ENCODE measurements at regions not wholly inside any gene's neighbourhood (a gene's known extent, or its start where the extent isn't known, plus 50 kb on each side); places are given as distances from the start of the nearest gene placed in this dataset.

DNA sequence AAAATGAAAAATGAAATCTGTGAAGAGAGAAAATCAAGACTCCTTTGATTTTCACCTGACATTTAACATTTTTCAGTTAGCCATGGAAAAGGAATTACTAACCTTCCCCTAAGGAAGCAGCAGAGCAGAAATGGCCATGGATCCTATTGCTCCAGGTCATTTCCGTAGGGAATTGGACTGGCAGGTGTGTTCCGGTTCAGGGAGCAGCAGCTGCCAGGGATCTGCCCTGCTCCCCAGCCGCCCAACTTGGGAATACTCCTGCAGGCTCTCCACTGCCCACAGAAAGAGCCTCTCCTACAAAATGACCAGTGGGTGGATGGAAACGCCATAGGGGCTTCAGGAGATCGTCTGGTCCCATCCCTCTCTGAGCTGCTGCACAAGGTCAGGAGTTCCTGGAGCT, 86.0 kb upstream of the MAPK4 start:
- Histone ChIP-seq H3K9me3 (ENCODE audit: control insufficient read depth, insufficient read depth, low read length) (no peaks in the 10 kb centered on the region), H3K27me3 (ENCODE audit: control insufficient read depth, insufficient read depth, low read length) (no peaks in the 10 kb centered on the region), H3K27ac (ENCODE audit: low read depth, low read length) (no peak overlapping the region), H3K4me3 (ENCODE audit: low read depth, low read length) (no peak overlapping the region)
- no peak for DNase-seq (ENCODE audit: low read depth, low spot score)
- POLR2A ChIA-PET = no interaction called here
- CTCF ChIA-PET = no interaction called here
- TF ChIP-seq, protein P1, sequence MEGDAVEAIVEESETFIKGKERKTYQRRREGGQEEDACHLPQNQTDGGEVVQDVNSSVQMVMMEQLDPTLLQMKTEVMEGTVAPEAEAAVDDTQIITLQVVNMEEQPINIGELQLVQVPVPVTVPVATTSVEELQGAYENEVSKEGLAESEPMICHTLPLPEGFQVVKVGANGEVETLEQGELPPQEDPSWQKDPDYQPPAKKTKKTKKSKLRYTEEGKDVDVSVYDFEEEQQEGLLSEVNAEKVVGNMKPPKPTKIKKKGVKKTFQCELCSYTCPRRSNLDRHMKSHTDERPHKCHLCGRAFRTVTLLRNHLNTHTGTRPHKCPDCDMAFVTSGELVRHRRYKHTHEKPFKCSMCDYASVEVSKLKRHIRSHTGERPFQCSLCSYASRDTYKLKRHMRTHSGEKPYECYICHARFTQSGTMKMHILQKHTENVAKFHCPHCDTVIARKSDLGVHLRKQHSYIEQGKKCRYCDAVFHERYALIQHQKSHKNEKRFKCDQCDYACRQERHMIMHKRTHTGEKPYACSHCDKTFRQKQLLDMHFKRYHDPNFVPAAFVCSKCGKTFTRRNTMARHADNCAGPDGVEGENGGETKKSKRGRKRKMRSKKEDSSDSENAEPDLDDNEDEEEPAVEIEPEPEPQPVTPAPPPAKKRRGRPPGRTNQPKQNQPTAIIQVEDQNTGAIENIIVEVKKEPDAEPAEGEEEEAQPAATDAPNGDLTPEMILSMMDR (IDR thresholded peaks at IDR 0.05; ENCODE audit: low read depth, low read length) = no peak

DNA sequence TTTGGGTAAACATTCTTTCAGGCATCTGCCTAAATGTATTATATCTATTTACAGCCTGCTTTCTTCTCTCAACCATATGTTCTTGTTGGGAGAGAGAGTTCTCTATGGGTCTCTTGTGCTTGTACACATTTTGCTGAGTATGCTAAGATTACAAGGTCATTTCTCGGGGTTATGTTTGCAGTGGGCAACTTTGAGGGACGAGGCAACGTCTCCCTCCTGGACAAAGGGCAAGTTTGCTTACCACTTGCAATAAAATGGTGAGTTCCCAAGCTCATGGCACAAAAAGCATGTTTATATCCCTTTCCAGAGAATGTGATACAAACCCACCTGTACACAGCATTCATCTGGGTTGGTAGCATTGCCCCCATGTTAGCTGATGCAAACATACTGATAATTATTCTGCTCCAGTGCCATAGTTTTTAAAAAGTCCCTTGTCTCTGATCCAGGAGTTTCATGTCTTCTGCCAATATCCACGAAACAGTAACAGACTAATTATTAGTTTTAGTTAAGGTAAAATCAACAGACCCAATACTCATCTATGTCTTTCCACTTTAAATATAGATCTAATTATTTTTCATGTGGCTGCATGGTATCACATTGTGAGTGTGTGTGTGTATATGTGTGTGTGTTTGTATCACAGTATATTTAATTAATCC, 84.2 kb upstream of the MAPK4 start:
- DNase-seq (ENCODE audit: low read depth, low spot score) = no peak
- ChIA-PET CTCF (no interaction called here), POLR2A (no interaction called here)
- Histone ChIP-seq H3K27me3 (ENCODE audit: control insufficient read depth, insufficient read depth, low read length) (no peaks in the 10 kb centered on the region), H3K27ac (ENCODE audit: low read depth, low read length) (no peak overlapping the region), H3K9me3 (ENCODE audit: control insufficient read depth, insufficient read depth, low read length) (no peaks in the 10 kb centered on the region), H3K4me3 (ENCODE audit: low read depth, low read length) (no peak overlapping the region)
- TF ChIP-seq, protein P1 (IDR thresholded peaks at IDR 0.05; ENCODE audit: low read depth, low read length) = no peak

DNA sequence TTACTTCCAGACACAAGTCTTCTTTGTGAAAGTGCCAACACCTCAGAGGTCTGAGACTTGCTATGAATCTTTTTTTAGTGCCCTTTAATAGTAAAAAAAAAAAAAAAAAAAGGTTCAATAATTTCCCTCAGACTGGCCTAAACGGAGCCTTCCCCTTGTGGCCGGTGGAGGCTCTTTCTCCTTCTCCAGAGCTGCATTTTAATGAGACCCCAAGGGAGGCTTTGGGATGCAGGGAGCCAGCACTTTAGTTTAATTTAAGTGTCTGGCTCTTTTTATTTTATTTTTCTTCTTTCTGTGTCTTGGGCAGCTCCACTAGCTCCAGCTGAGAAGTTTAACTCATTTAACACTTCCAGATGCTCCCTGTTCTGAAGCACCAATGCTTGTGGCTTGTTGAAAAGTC, 67.8 kb upstream of the MAPK4 start:
- TF ChIP-seq, protein P1 (IDR thresholded peaks at IDR 0.05; ENCODE audit: low read depth, low read length) = no peak
- Histone ChIP-seq H3K9me3 (ENCODE audit: control insufficient read depth, insufficient read depth, low read length) (no peaks in the 10 kb centered on the region), H3K27ac (ENCODE audit: low read depth, low read length) (no peak overlapping the region), H3K27me3 (ENCODE audit: control insufficient read depth, insufficient read depth, low read length) (peaks cover 4% of the 10 kb centered on the region), H3K4me3 (ENCODE audit: low read depth, low read length) (no peak overlapping the region)
- POLR2A ChIA-PET = no interaction called here
- CTCF ChIA-PET = no interaction called here
- DNase-seq (ENCODE audit: low read depth, low spot score) = no peak

DNA sequence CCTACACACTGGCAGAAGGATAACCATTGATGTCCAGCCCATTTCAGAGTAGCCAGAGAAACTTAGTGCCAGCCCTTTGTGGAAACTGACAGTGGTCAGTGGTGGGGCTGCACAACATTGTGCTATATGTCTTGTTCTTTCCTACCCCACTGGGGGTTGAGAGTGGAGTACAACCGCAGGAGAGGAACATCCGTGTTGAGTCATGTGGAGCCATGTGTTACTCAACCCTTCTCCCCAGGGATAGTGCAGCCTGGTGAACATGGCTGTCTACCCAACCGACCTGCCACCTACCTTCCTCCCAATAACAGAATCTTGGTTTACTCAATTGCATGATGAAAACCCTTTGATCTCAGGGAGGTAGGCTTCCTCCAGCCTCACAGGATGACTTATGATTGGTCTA, 65.3 kb upstream of the MAPK4 start:
- Histone ChIP-seq H3K4me3 (ENCODE audit: low read depth, low read length) (no peak overlapping the region), H3K9me3 (ENCODE audit: control insufficient read depth, insufficient read depth, low read length) (no peaks in the 10 kb centered on the region), H3K27ac (ENCODE audit: low read depth, low read length) (no peak overlapping the region), H3K27me3 (ENCODE audit: control insufficient read depth, insufficient read depth, low read length) (peaks cover 4% of the 10 kb centered on the region)
- TF ChIP-seq, protein P1 (IDR thresholded peaks at IDR 0.05; ENCODE audit: low read depth, low read length) = no peak
- DNase-seq (ENCODE audit: low read depth, low spot score) = no peak
- ChIA-PET CTCF (no interaction called here), POLR2A (no interaction called here)

DNA sequence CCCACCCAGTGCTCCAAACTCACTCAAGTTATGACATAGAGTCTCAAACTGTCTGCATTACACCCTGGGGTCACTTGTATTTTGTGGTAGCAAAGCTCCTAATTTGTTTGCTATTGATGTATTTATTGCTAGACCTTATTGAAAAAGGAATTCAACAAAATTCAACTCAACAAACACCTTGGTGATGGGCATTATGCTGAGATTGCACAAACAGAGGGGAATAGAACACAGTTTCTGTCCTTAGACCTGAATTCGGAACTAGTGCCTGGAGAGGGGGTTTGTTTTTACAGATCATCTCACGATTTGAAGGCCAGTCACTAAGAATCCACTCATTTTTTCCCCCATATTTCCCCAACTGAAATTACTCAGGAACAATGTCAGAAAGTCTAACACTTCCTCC, 53.5 kb upstream of the MAPK4 start:
- no peak for DNase-seq (ENCODE audit: low read depth, low spot score)
- POLR2A ChIA-PET = no interaction called here
- CTCF ChIA-PET = no interaction called here
- TF ChIP-seq, protein P1 (IDR thresholded peaks at IDR 0.05; ENCODE audit: low read depth, low read length) = no peak
- H3K27ac ChIP-seq (ENCODE audit: low read depth, low read length) = no peak overlapping the region
- no peaks in the 10 kb centered on the region for H3K27me3 ChIP-seq (ENCODE audit: control insufficient read depth, insufficient read depth, low read length)
- no peak overlapping the region for H3K4me3 ChIP-seq (ENCODE audit: low read depth, low read length)
- H3K9me3 ChIP-seq (ENCODE audit: control insufficient read depth, insufficient read depth, low read length) = no peaks in the 10 kb centered on the region
